ENCODE measurements at regions not wholly inside any gene's neighbourhood (a gene's known extent, or its start where the extent isn't known, plus 50 kb on each side); places are given as distances from the start of the nearest gene placed in this dataset.

DNA sequence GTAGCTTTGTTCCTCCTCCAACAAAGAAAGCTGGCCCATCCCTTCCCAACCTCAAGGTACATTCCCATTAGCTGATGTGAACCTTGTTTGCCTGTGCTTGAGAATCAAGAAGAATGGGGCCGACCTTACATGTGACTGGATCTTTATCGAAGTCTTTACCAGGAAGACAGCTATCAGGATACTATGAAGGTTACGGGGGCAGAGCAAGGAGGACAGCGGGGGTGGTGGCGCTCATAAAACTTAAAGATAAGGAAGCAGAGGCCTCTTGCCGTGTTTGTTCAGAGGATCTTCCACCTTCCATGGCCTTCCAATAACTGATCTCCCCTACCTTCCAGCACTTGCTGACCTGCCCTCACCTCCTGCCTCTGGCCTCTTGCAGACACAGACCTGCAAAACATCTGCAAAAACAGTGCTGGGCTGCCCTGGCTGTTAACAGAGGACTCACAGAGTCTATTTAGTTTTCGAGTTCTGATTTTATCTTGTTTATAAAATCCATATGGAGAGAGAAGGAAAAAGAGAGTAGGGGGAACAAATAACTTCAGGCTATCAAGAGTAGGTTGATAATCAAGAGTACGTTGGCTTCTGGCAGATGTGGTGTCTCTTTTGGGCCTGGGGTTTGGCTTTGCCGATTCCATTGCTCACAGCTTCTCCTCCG, 198.0 kb downstream of the HUNK start:
- no peak for DNase-seq (ENCODE audit: low read depth, low spot score)
- TF ChIP-seq FOXP2 (optimal IDR thresholded peaks at IDR 0.05; ENCODE audit: control extremely low read depth, extremely low read length, insufficient read depth) (no peak), POLR2AphosphoS5 (IDR thresholded peaks at IDR 0.05; ENCODE audit: borderline replicate concordance, low read depth, low read length) (no peak), EZH2 (IDR thresholded peaks at IDR 0.05) (no peak)
- Histone ChIP-seq H3K4me3 (no peak overlapping the region), H3K9me3 (ENCODE audit: low read depth, low read length) (no peaks in the 10 kb centered on the region), H3K9ac (ENCODE audit: insufficient read length) (no peak overlapping the region), H3K36me3 (ENCODE audit: insufficient read depth, low read length) (no peaks in the 10 kb centered on the region), H3K27ac (no peak overlapping the region)

DNA sequence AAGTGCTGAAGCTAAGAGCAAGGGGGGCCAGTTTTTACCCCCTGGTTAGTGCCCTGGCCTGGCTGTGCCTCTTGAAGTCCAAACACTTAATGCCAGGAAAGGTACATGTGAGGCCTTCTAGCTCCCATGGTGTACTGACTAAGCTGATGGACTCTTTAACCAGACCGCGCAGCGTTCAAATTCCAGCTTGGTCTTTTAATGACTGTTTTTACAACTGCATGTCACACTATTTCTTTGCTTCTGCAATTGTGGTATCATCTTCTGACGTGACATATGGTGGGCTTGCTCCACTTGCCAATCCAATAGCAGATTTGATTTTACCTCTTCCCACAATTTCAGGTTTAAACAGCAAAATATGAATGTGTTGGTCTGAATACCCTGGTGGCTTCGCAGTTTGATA, 197.3 kb downstream of the HUNK start:
- TF ChIP-seq POLR2AphosphoS5 (IDR thresholded peaks at IDR 0.05; ENCODE audit: borderline replicate concordance, low read depth, low read length) (no peak), FOXP2 (optimal IDR thresholded peaks at IDR 0.05; ENCODE audit: control extremely low read depth, extremely low read length, insufficient read depth) (no peak), EZH2 (IDR thresholded peaks at IDR 0.05) (no peak)
- Histone ChIP-seq H3K9ac (ENCODE audit: insufficient read length) (no peak overlapping the region), H3K4me3 (no peak overlapping the region), H3K27ac (no peak overlapping the region), H3K9me3 (ENCODE audit: low read depth, low read length) (no peaks in the 10 kb centered on the region), H3K36me3 (ENCODE audit: insufficient read depth, low read length) (no peaks in the 10 kb centered on the region)
- DNase-seq (ENCODE audit: low read depth, low spot score): no peak

DNA sequence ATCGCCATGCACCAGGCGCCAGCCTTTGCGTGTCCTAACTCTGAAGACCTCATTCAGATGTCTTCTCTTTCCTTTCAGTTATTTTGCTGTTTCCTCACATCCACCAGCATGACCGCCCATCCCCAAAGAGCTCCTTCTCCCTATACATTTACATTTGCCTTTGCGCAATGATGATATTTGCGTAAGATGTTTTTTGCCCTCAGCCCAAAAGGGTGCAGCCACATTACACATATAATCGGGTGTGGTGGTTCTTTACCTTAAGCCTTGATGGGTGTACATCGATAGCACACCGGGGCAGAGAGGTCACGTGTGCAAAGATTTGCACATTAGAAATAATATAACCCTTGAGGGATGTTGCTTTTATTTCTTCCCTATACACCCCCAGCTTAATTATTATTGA, 192.8 kb downstream of the HUNK start:
- no peak overlapping the region for H3K27ac ChIP-seq
- no peaks in the 10 kb centered on the region for H3K36me3 ChIP-seq (ENCODE audit: insufficient read depth, low read length)
- TF ChIP-seq EZH2 (IDR thresholded peaks at IDR 0.05) (no peak), POLR2AphosphoS5 (IDR thresholded peaks at IDR 0.05; ENCODE audit: borderline replicate concordance, low read depth, low read length) (no peak), FOXP2 (optimal IDR thresholded peaks at IDR 0.05; ENCODE audit: control extremely low read depth, extremely low read length, insufficient read depth) (no peak)
- H3K4me3 ChIP-seq: no peak overlapping the region
- no peak overlapping the region for H3K9ac ChIP-seq (ENCODE audit: insufficient read length)
- no peaks in the 10 kb centered on the region for H3K9me3 ChIP-seq (ENCODE audit: low read depth, low read length)
- DNase-seq (ENCODE audit: low read depth, low spot score): no peak

DNA sequence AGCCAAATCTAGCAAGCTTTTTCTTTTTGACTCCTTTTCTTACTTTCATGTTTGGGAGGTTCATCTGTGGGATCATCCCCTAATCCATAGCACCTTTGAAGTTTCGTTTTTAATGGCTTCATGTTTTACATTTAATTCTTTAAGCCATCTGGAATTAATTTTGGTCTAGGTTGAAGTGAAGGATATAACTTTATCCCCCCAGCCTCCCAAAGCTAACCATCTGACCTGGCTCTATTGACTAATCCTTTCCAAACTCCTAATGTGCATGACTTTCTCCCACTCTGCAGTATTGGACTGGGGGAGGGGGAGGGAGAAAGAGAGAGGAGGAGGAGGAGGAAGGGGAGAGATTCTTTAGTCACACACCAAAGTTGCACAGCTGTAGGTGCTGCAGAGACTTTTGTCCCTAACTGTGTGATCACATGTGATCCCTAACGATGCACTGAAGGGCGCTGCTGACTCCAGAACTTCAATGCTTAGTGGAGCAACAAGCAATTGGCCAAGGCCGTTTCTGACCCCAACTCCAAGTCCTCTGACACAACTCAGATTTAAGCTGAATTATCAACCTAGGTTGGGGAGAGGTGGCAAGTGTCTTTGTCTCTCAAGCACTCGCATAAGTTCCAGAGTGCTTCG, 191.6 kb downstream of the HUNK start:
- H3K36me3 ChIP-seq (ENCODE audit: insufficient read depth, low read length): no peaks in the 10 kb centered on the region
- DNase-seq (ENCODE audit: low read depth, low spot score): no peak
- TF ChIP-seq POLR2AphosphoS5 (IDR thresholded peaks at IDR 0.05; ENCODE audit: borderline replicate concordance, low read depth, low read length) (no peak), FOXP2 (optimal IDR thresholded peaks at IDR 0.05; ENCODE audit: control extremely low read depth, extremely low read length, insufficient read depth) (no peak)

DNA sequence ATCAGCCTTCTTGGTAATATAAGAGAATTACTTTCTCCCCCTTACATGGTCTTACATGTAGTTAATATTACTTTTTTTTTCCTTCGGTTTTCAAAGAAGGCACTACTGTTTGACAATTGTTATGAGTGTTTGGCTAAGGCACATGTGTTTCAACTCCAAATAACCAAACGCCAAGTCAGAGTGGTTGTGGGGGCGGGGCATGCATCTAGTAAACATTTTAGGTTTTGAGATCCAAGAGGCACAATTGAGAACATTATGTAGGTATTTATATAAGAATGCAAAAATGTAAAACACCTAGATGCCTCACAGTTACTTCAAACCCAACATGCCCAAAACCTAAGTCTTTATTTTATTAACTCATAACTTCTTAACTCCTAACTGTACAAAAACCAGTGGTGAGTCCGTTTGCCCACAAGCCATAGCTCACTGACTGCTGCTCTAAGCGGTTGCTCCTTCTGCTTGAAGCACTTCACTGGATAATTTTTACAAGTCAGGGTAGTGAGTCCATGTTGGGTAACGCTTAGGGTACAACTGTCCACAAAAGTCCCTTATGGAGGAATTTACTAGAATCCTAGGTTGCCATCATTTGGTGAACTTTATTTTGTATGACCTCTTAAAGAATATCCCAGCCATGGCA, 189.9 kb downstream of the HUNK start:
- TF ChIP-seq FOXP2 (optimal IDR thresholded peaks at IDR 0.05; ENCODE audit: control extremely low read depth, extremely low read length, insufficient read depth) (no peak), EZH2 (IDR thresholded peaks at IDR 0.05) (no peak), POLR2AphosphoS5 (IDR thresholded peaks at IDR 0.05; ENCODE audit: borderline replicate concordance, low read depth, low read length) (no peak)

More for the DNA sequence above, 191.6 kb downstream of the HUNK start:
- H3K9ac ChIP-seq (ENCODE audit: insufficient read length): no peak overlapping the region
- no peaks in the 10 kb centered on the region for H3K9me3 ChIP-seq (ENCODE audit: low read depth, low read length)
- H3K27ac ChIP-seq: no peak overlapping the region
- no peak overlapping the region for H3K4me3 ChIP-seq

DNA sequence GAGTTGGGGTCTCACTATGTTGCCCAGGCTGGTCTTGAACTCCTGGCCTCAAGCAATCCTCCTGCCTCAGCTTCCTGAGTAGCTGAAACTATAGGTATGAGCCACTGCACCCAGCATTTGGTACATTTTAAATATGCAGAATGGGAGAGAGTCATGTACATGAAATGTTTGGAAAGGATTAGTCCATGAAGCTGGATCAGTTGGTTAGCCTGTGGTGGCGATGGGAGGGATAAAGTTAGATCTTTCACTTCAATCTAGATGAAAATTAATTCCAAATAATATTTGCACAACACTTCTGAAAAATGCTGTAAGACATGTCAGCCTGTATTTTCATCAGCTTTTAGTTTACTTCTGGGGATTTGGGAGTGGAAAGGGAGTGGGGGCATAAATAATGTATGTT, 188.9 kb downstream of the HUNK start:
- Histone ChIP-seq H3K9ac (ENCODE audit: insufficient read length) (no peak overlapping the region), H3K27ac (no peak overlapping the region), H3K36me3 (ENCODE audit: insufficient read depth, low read length) (no peaks in the 10 kb centered on the region), H3K9me3 (ENCODE audit: low read depth, low read length) (no peaks in the 10 kb centered on the region), H3K4me3 (no peak overlapping the region)
- TF ChIP-seq EZH2 (IDR thresholded peaks at IDR 0.05) (no peak), FOXP2 (optimal IDR thresholded peaks at IDR 0.05; ENCODE audit: control extremely low read depth, extremely low read length, insufficient read depth) (no peak), POLR2AphosphoS5 (IDR thresholded peaks at IDR 0.05; ENCODE audit: borderline replicate concordance, low read depth, low read length) (no peak)
- no peak for DNase-seq (ENCODE audit: low read depth, low spot score)

More for the DNA sequence above, 189.9 kb downstream of the HUNK start:
- Histone ChIP-seq H3K4me3 (no peak overlapping the region), H3K36me3 (ENCODE audit: insufficient read depth, low read length) (no peaks in the 10 kb centered on the region), H3K9me3 (ENCODE audit: low read depth, low read length) (no peaks in the 10 kb centered on the region), H3K27ac (no peak overlapping the region), H3K9ac (ENCODE audit: insufficient read length) (no peak overlapping the region)
- DNase-seq (ENCODE audit: low read depth, low spot score): no peak

DNA sequence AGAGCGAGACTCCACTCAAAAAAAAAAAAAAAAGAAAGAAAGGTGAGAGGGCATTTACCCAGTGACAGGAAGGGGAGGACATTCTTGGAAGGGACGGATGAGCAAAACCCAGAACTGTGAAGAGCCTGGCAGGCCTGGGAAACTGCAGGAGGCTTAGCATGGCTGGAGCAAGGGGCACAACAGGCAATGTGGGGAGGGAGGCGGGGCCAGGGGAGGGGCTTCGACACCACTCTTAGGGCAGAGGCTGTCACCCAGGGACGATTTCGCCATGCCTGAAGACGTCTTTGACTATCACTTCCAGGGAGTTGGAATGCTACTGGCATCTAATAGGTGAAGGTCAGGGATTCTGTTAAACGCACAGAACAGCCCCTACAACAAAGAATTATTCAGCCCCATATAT, 184.0 kb downstream of the HUNK start:
- no peak for DNase-seq (ENCODE audit: low read depth, low spot score)
- no peaks in the 10 kb centered on the region for H3K36me3 ChIP-seq (ENCODE audit: insufficient read depth, low read length)
- TF ChIP-seq POLR2AphosphoS5 (IDR thresholded peaks at IDR 0.05; ENCODE audit: borderline replicate concordance, low read depth, low read length) (no peak), FOXP2 (optimal IDR thresholded peaks at IDR 0.05; ENCODE audit: control extremely low read depth, extremely low read length, insufficient read depth) (no peak), EZH2 (IDR thresholded peaks at IDR 0.05) (no peak)
- no peaks in the 10 kb centered on the region for H3K9me3 ChIP-seq (ENCODE audit: low read depth, low read length)
- no peak overlapping the region for H3K27ac ChIP-seq
- H3K4me3 ChIP-seq: no peak overlapping the region
- H3K9ac ChIP-seq (ENCODE audit: insufficient read length): no peak overlapping the region

DNA sequence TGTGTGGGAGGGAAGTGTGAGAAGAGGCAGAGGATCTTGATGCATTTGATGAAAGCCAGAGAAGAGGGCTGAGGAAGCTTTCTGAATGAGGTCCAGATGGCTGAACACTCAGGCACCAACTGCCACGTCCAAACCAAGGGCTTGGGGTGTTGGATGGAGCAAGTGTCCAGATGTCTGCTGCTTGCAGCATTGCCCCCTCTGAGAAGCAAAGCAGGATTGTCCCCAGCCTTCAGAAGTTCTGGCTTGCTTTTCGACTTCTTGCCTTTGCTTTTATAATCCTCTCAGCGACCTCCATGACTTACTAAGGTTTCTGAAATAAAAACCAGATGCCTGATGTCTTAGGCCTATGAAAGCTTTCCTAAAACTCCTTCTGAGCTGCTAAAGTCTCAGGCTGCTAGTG, 182.5 kb downstream of the HUNK start:
- Histone ChIP-seq H3K27ac (no peak overlapping the region), H3K36me3 (ENCODE audit: insufficient read depth, low read length) (no peaks in the 10 kb centered on the region), H3K9me3 (ENCODE audit: low read depth, low read length) (no peaks in the 10 kb centered on the region), H3K9ac (ENCODE audit: insufficient read length) (no peak overlapping the region), H3K4me3 (no peak overlapping the region)
- TF ChIP-seq POLR2AphosphoS5 (IDR thresholded peaks at IDR 0.05; ENCODE audit: borderline replicate concordance, low read depth, low read length) (no peak), FOXP2 (optimal IDR thresholded peaks at IDR 0.05; ENCODE audit: control extremely low read depth, extremely low read length, insufficient read depth) (no peak), EZH2 (IDR thresholded peaks at IDR 0.05) (no peak)
- DNase-seq (ENCODE audit: low read depth, low spot score): no peak

Data from SK-N-MC (cell line).